HEK293 (cell line): ENCODE measurements at regions not wholly inside any gene's neighbourhood (a gene's known extent, or its start where the extent isn't known, plus 50 kb on each side); places are given as distances from the start of the nearest gene placed in this dataset.

Experiments used
- KLF16 ChIP-seq: fragments of 450-650 bp; formaldehyde crosslinking; IDR thresholded peaks from 2 replicates; pipeline ENCODE4 v1.5.1; 2017; ENCODE audit warnings: missing biosample characterization, missing genetic modification characterization
- OVOL3 ChIP-seq: fragments of 450-650 bp; formaldehyde crosslinking; IDR thresholded peaks from 2 replicates; pipeline ENCODE4 v1.5.1; 2016; ENCODE audit warnings: missing biosample characterization, missing genetic modification characterization
- ZEB2 ChIP-seq: fragments of 450-650 bp; formaldehyde crosslinking; IDR thresholded peaks from 2 replicates; pipeline ENCODE4 v1.5.1; 2016; ENCODE audit warnings: missing biosample characterization, missing genetic modification characterization
- ZNF121 ChIP-seq: fragments of 450-650 bp; formaldehyde crosslinking; IDR thresholded peaks from 2 replicates; pipeline ENCODE4 v1.5.1; 2016; ENCODE audit warnings: missing biosample characterization, missing genetic modification characterization
- ZNF174 ChIP-seq: fragments of 450-650 bp; formaldehyde crosslinking; IDR thresholded peaks from 2 replicates; pipeline ENCODE4 v1.5.0; 2017; ENCODE audit warnings: missing biosample characterization, mild to moderate bottlenecking, missing genetic modification characterization
- ZNF350 ChIP-seq: fragments of 450-650 bp; formaldehyde crosslinking; IDR thresholded peaks from 2 replicates; pipeline ENCODE4 v1.5.0; 2017; ENCODE audit warnings: missing biosample characterization, mild to moderate bottlenecking, missing genetic modification characterization
- ZNF585B ChIP-seq: fragments of 450-650 bp; formaldehyde crosslinking; IDR thresholded peaks from 2 replicates; pipeline ENCODE4 v1.5.1; 2016; ENCODE audit warnings: missing biosample characterization, missing genetic modification characterization
- ZNF747 ChIP-seq: fragments of 450-650 bp; formaldehyde crosslinking; IDR thresholded peaks from 2 replicates; pipeline ENCODE4 v1.5.1; 2016; ENCODE audit warnings: missing biosample characterization, missing genetic modification characterization
- ZNF776 ChIP-seq: fragments of 450-650 bp; formaldehyde crosslinking; IDR thresholded peaks from 2 replicates; pipeline ENCODE4 v1.5.0; 2017; ENCODE audit warnings: missing biosample characterization, missing genetic modification characterization, borderline replicate concordance
- TF ChIP-seq, protein P1 (sequence below): fragments of 450-650 bp; formaldehyde crosslinking; IDR thresholded peaks from 2 replicates; pipeline ENCODE4 v1.5.1; 2016; ENCODE audit warnings: missing biosample characterization, missing genetic modification characterization
- TF ChIP-seq, protein P2 (sequence below): fragments of 450-650 bp; formaldehyde crosslinking; IDR thresholded peaks from 2 replicates; pipeline ENCODE4 v1.5.1; 2016; ENCODE audit warnings: missing biosample characterization, missing genetic modification characterization
- TF ChIP-seq, protein P3 (sequence below): sonication (generic); formaldehyde crosslinking; IDR thresholded peaks from 2 replicates; pipeline ENCODE4 v1.8.1; 2022; ENCODE audit warnings: mild to moderate bottlenecking, moderate library complexity, missing genetic modification reagents
- TF ChIP-seq, protein P4 (sequence below): fragments of 450-650 bp; formaldehyde crosslinking; IDR thresholded peaks from 2 replicates; pipeline ENCODE4 v1.5.1; 2016; ENCODE audit warnings: missing biosample characterization, missing genetic modification characterization
- TF ChIP-seq, protein P5 (sequence below): fragments of 450-650 bp; formaldehyde crosslinking; optimal IDR thresholded peaks from 2 replicates; pipeline ENCODE3; 2016; ENCODE audit warnings: missing biosample characterization, mild to moderate bottlenecking, missing genetic modification characterization

DNA sequence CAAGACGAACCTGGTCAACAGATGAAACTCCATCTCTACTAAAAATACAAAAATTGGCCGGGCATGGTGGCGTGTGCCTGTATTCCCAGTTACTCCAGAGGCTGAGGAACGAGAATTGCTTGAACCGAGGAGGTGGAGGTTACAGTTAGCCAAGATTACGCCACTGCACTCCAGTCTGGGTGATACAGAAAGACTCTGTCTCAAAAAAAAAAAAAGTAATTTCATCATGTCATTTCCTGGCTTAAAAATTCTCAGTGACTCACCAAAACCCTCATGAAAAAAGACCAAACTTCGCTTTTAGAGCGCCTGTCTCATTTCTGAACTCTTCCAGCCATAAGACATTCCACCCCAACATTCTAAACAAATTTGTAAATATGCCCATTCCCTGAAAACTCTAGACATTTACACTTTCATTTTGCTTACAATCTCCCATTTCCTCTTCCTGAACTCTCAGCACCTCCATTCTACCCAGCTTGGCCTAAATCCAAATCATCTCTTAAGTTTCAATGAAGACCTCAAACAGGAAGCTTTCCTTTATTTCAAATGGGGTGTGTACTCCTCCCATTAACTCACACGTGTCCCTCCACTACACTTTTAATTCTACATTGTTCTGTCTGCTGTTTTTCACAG, 50.5 kb upstream of the PRRC2C start:
- TF ChIP-seq, protein P1, sequence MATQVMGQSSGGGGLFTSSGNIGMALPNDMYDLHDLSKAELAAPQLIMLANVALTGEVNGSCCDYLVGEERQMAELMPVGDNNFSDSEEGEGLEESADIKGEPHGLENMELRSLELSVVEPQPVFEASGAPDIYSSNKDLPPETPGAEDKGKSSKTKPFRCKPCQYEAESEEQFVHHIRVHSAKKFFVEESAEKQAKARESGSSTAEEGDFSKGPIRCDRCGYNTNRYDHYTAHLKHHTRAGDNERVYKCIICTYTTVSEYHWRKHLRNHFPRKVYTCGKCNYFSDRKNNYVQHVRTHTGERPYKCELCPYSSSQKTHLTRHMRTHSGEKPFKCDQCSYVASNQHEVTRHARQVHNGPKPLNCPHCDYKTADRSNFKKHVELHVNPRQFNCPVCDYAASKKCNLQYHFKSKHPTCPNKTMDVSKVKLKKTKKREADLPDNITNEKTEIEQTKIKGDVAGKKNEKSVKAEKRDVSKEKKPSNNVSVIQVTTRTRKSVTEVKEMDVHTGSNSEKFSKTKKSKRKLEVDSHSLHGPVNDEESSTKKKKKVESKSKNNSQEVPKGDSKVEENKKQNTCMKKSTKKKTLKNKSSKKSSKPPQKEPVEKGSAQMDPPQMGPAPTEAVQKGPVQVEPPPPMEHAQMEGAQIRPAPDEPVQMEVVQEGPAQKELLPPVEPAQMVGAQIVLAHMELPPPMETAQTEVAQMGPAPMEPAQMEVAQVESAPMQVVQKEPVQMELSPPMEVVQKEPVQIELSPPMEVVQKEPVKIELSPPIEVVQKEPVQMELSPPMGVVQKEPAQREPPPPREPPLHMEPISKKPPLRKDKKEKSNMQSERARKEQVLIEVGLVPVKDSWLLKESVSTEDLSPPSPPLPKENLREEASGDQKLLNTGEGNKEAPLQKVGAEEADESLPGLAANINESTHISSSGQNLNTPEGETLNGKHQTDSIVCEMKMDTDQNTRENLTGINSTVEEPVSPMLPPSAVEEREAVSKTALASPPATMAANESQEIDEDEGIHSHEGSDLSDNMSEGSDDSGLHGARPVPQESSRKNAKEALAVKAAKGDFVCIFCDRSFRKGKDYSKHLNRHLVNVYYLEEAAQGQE (tag by site-specific recombination), result no peak
- TF ChIP-seq, protein P2, sequence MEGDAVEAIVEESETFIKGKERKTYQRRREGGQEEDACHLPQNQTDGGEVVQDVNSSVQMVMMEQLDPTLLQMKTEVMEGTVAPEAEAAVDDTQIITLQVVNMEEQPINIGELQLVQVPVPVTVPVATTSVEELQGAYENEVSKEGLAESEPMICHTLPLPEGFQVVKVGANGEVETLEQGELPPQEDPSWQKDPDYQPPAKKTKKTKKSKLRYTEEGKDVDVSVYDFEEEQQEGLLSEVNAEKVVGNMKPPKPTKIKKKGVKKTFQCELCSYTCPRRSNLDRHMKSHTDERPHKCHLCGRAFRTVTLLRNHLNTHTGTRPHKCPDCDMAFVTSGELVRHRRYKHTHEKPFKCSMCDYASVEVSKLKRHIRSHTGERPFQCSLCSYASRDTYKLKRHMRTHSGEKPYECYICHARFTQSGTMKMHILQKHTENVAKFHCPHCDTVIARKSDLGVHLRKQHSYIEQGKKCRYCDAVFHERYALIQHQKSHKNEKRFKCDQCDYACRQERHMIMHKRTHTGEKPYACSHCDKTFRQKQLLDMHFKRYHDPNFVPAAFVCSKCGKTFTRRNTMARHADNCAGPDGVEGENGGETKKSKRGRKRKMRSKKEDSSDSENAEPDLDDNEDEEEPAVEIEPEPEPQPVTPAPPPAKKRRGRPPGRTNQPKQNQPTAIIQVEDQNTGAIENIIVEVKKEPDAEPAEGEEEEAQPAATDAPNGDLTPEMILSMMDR, result no peak
- no peak for TF ChIP-seq ZNF350
- no peak for TF ChIP-seq KLF16 (tag by site-specific recombination)
- TF ChIP-seq, protein P3, sequence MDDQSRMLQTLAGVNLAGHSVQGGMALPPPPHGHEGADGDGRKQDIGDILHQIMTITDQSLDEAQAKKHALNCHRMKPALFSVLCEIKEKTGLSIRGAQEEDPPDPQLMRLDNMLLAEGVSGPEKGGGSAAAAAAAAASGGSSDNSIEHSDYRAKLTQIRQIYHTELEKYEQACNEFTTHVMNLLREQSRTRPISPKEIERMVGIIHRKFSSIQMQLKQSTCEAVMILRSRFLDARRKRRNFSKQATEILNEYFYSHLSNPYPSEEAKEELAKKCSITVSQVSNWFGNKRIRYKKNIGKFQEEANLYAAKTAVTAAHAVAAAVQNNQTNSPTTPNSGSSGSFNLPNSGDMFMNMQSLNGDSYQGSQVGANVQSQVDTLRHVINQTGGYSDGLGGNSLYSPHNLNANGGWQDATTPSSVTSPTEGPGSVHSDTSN (CRISPR knock-in tag), result no peak
- TF ChIP-seq ZNF174, result no peak
- TF ChIP-seq ZNF747 (tag by site-specific recombination), result no peak
- TF ChIP-seq, protein P4, sequence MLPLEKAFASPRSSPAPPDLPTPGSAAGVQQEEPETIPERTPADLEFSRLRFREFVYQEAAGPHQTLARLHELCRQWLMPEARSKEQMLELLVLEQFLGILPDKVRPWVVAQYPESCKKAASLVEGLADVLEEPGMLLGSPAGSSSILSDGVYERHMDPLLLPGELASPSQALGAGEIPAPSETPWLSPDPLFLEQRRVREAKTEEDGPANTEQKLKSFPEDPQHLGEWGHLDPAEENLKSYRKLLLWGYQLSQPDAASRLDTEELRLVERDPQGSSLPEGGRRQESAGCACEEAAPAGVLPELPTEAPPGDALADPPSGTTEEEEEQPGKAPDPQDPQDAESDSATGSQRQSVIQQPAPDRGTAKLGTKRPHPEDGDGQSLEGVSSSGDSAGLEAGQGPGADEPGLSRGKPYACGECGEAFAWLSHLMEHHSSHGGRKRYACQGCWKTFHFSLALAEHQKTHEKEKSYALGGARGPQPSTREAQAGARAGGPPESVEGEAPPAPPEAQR (tag by site-specific recombination), result no peak
- TF ChIP-seq ZEB2 (tag by site-specific recombination), result no peak
- TF ChIP-seq, protein P5, sequence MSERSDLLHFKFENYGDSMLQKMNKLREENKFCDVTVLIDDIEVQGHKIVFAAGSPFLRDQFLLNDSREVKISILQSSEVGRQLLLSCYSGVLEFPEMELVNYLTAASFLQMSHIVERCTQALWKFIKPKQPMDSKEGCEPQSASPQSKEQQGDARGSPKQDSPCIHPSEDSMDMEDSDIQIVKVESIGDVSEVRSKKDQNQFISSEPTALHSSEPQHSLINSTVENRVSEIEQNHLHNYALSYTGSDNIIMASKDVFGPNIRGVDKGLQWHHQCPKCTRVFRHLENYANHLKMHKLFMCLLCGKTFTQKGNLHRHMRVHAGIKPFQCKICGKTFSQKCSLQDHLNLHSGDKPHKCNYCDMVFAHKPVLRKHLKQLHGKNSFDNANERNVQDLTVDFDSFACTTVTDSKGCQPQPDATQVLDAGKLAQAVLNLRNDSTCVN, result no peak
- TF ChIP-seq ZNF121, result no peak
- TF ChIP-seq OVOL3, result no peak
- no peak for TF ChIP-seq ZNF585B (tag by site-specific recombination)
- no peak for TF ChIP-seq ZNF776 (tag by site-specific recombination)
